Transverse colon (tissue), 4 donors: ENCODE measurements at regions not wholly inside any gene's neighbourhood (a gene's known extent, or its start where the extent isn't known, plus 50 kb on each side); places are given as distances from the start of the nearest gene placed in this dataset.

ENCODE experiments used
- DNase-seq: peaks from one replicate; pipeline ENCODE4 v3.0.0-alpha.2; 2019
- H3K27ac ChIP-seq, 4 donors: fragments of 200-600 bp; sonication (generic); 2 replicates each; pipeline ENCODE4 v1.5.1; 2016 to 2018; ENCODE audit warnings: inconsistent platforms in 4 of 4
- H3K27me3 ChIP-seq: fragments of 200-600 bp; sonication (generic); 2 replicates; pipeline ENCODE4 v1.5.1; 2017; ENCODE audit warnings: inconsistent platforms
- H3K36me3 ChIP-seq, 4 donors: fragments of 200-600 bp; sonication (generic); 2 replicates each; pipeline ENCODE4 v1.5.1; 2017 to 2019; ENCODE audit warnings: inconsistent platforms in 4 of 4
- H3K4me1 ChIP-seq, 4 donors: fragments of 200-600 bp; sonication (generic); 2 replicates each; pipeline ENCODE4 v1.5.1; 2017 to 2020; ENCODE audit warnings: inconsistent platforms in 4 of 4
- H3K4me3 ChIP-seq, 4 donors: fragments of 200-600 bp; sonication (generic); 1 replicate in 1 of 4; 2 replicates in 3 of 4; pipeline versions ENCODE4 v1.5.1 to v1.6.1; 2017 to 2019; ENCODE audit warnings: inconsistent platforms in 4 of 4
- H3K9me3 ChIP-seq, 2 donors: fragments of 200-600 bp; sonication (generic); 2 replicates each; pipeline ENCODE4 v1.5.1; 2017 to 2019; ENCODE audit warnings: inconsistent platforms in 2 of 2
- CTCF ChIP-seq, 5 experiments: fragments of 200-600 bp in 3 of 5; fragments of 450-650 bp in 2 of 5; sonication (generic) in 3 of 5; IDR thresholded peaks; 1 replicate in 2 of 5; 2 replicates in 3 of 5; pipeline ENCODE4 v1.5.1; 2016 to 2017; ENCODE audit warnings: antibody characterized with exemption in 5 of 5, inconsistent platforms in 3 of 5, mild to moderate bottlenecking in 2 of 5, moderate library complexity in 1 of 5
- EP300 ChIP-seq: sonication (generic); formaldehyde crosslinking; IDR thresholded peaks from one replicate; pipeline ENCODE4 v1.6.1; 2017; ENCODE audit warnings: antibody characterized with exemption, low read depth
- POLR2A ChIP-seq: fragments of 450-650 bp; IDR thresholded peaks from one replicate; pipeline ENCODE4 v1.6.1; 2016; ENCODE audit warnings: antibody characterized with exemption, mild to moderate bottlenecking, moderate library complexity
- POLR2AphosphoS5 ChIP-seq, 3 donors: sonication (generic); formaldehyde crosslinking; IDR thresholded peaks; one replicate each; pipeline ENCODE4 v1.6.1; 2016; ENCODE audit warnings: antibody characterized with exemption in 3 of 3
- WGBS, 2 donors: methylation state at CpG; one replicate each; pipeline ENCODE4 v1.1.5; 2018; ENCODE audit warnings: low coverage in 1 of 2; 5-methylcytosine and 5-hydroxymethylcytosine counted together
- in situ Hi-C, 4 donors: fragments of 200-750 bp; cut with MboI; loops; one replicate each; pipeline versions ENCODE4 v1.15.0 to v1.15.1; 2017; ENCODE audit warnings: low sequenced_read_pairs in 3 of 4, low pct_ligation_motif_present in 1 of 4, low pct_unique_long_range_greater_than_20kb in 1 of 4
- intact Hi-C: fragments of 100-400 bp; cut with DNase I; formaldehyde crosslinking; loops from one replicate; pipeline ENCODE4 v1.15.1; 2023; ENCODE audit warnings: low total_unique reads

- no peak for DNase-seq
- Histone ChIP-seq H3K4me1 (peaks cover 0 to 7% (median 0%) of the 10 kb centered on the region in 4 donors), H3K27me3 (no peaks in the 10 kb centered on the region), H3K9me3 (no peaks in the 10 kb centered on the region), H3K4me3 (no peak overlapping the region), H3K36me3 (no peaks in the 10 kb centered on the region), H3K27ac (no peak overlapping the region)
- no peak for TF ChIP-seq CTCF (IDR thresholded peaks at IDR 0.05)
- in situ Hi-C loops: no loop called here
- intact Hi-C loops: no loop called here
- WGBS, 2 donors: 81 to 85% methylated on average over 1 of the region's 1 CpG
Measured at GRCh38 chr3:165463531-165463930, 267.3 kb upstream of the SLITRK3 start.

GRCh38 chr3:165462636-165463334 lies 266.6 kb upstream of the SLITRK3 start:
- Histone ChIP-seq H3K4me1 (peaks cover 0 to 7% (median 0%) of the 10 kb centered on the region in 4 donors), H3K4me3 (no peak overlapping the region), H3K9me3 (no peaks in the 10 kb centered on the region), H3K27me3 (no peaks in the 10 kb centered on the region), H3K27ac (no peak overlapping the region), H3K36me3 (no peaks in the 10 kb centered on the region)
- WGBS, 2 donors: 45 to 66% methylated on average over 6 of the region's 6 CpGs
- no peak for DNase-seq
- intact Hi-C loops: no loop called here
- in situ Hi-C loops: no loop called here
- TF ChIP-seq POLR2AphosphoS5 (IDR thresholded peaks at IDR 0.05): no peak
- no peak for TF ChIP-seq POLR2A
- no peak for TF ChIP-seq CTCF (IDR thresholded peaks at IDR 0.05)
- TF ChIP-seq EP300: no peak

- intact Hi-C loops: no loop called here
- Histone ChIP-seq H3K4me1 (peaks cover 0 to 7% (median 0%) of the 10 kb centered on the region in 4 donors), H3K27ac (no peak overlapping the region), H3K9me3 (no peaks in the 10 kb centered on the region), H3K27me3 (no peaks in the 10 kb centered on the region), H3K4me3 (no peak overlapping the region), H3K36me3 (no peaks in the 10 kb centered on the region)
- in situ Hi-C loops: no loop called here
- DNase-seq: no peak
- 59 to 62% methylated on average over 6 to 15 of the region's 15 CpGs for WGBS, 2 donors
- TF ChIP-seq POLR2A: no peak
- TF ChIP-seq POLR2AphosphoS5 (IDR thresholded peaks at IDR 0.05): no peak
- no peak for TF ChIP-seq EP300
- no peak for TF ChIP-seq CTCF (IDR thresholded peaks at IDR 0.05)
Measured at GRCh38 chr3:165459924-165460835, 264.0 kb upstream of the SLITRK3 start.

- TF ChIP-seq EP300 (no peak), POLR2AphosphoS5 (IDR thresholded peaks at IDR 0.05) (no peak), POLR2A (no peak), CTCF (IDR thresholded peaks at IDR 0.05) (no peak)
- intact Hi-C loops: no loop called here
Measured at GRCh38 chr3:165459111-165459510, 262.9 kb upstream of the SLITRK3 start.

More at GRCh38 chr3:165459111-165459510, 262.9 kb upstream of the SLITRK3 start:
- WGBS, 2 donors: 63 to 69% methylated on average over 4 of the region's 4 CpGs
- Histone ChIP-seq H3K4me3 (no peak overlapping the region), H3K9me3 (no peaks in the 10 kb centered on the region), H3K27me3 (no peaks in the 10 kb centered on the region), H3K27ac (no peak overlapping the region), H3K4me1 (peaks cover 0 to 7% (median 0%) of the 10 kb centered on the region in 4 donors), H3K36me3 (no peaks in the 10 kb centered on the region)
- DNase-seq: no peak
- in situ Hi-C loops: no loop called here
